ENCODE measurements at regions not wholly inside any gene's neighbourhood (a gene's known extent, or its start where the extent isn't known, plus 50 kb on each side); places are given as distances from the start of the nearest gene placed in this dataset.
"Not testable (repeated sequence)": the region's sequence is repeated elsewhere in the genome, so short reads cannot be mapped to it uniquely, and the experiment has no call there.

- Histone ChIP-seq H3K4me3 (no peak overlapping the region), H3K9ac (ENCODE audit: insufficient read length) (no peak overlapping the region), H3K9me3 (ENCODE audit: low read depth, low read length) (no peaks in the 10 kb centered on the region; the same call in 1 of the 2 replicates), H3K36me3 (ENCODE audit: insufficient read depth, low read length) (no peaks in the 10 kb centered on the region), H3K27ac (no peak overlapping the region)
- TF ChIP-seq EZH2 (IDR thresholded peaks at IDR 0.05) (no peak), POLR2AphosphoS5 (IDR thresholded peaks at IDR 0.05; ENCODE audit: borderline replicate concordance, low read depth, low read length) (no peak), FOXP2 (optimal IDR thresholded peaks at IDR 0.05; ENCODE audit: control extremely low read depth, extremely low read length, insufficient read depth) (no peak)
- DNase-seq (ENCODE audit: low read depth, low spot score) = no peak
Measured at GRCh38 chr1:61552630-61553305, 172.2 kb downstream of the TM2D1 start.

- H3K27ac ChIP-seq; DNase-seq (ENCODE audit: low read depth, low spot score); H3K9me3 ChIP-seq (ENCODE audit: low read depth, low read length); H3K9ac ChIP-seq (ENCODE audit: insufficient read length); H3K4me3 ChIP-seq; H3K36me3 ChIP-seq (ENCODE audit: insufficient read depth, low read length): not testable (repeated sequence)
Measured at GRCh38 chr1:61547302-61547701, 177.6 kb downstream of the TM2D1 start.

- H3K27ac ChIP-seq; H3K36me3 ChIP-seq (ENCODE audit: insufficient read depth, low read length); DNase-seq (ENCODE audit: low read depth, low spot score); H3K4me3 ChIP-seq; H3K9ac ChIP-seq (ENCODE audit: insufficient read length); H3K9me3 ChIP-seq (ENCODE audit: low read depth, low read length): not testable (repeated sequence)
Measured at GRCh38 chr1:61544870-61545269, 180.1 kb downstream of the TM2D1 start.

GRCh38 chr1:61543498-61543897 is 181.4 kb downstream of the TM2D1 start:
- not testable (repeated sequence) for H3K4me3 ChIP-seq; H3K9ac ChIP-seq (ENCODE audit: insufficient read length); DNase-seq (ENCODE audit: low read depth, low spot score); H3K27ac ChIP-seq; H3K9me3 ChIP-seq (ENCODE audit: low read depth, low read length); H3K36me3 ChIP-seq (ENCODE audit: insufficient read depth, low read length)

DNA sequence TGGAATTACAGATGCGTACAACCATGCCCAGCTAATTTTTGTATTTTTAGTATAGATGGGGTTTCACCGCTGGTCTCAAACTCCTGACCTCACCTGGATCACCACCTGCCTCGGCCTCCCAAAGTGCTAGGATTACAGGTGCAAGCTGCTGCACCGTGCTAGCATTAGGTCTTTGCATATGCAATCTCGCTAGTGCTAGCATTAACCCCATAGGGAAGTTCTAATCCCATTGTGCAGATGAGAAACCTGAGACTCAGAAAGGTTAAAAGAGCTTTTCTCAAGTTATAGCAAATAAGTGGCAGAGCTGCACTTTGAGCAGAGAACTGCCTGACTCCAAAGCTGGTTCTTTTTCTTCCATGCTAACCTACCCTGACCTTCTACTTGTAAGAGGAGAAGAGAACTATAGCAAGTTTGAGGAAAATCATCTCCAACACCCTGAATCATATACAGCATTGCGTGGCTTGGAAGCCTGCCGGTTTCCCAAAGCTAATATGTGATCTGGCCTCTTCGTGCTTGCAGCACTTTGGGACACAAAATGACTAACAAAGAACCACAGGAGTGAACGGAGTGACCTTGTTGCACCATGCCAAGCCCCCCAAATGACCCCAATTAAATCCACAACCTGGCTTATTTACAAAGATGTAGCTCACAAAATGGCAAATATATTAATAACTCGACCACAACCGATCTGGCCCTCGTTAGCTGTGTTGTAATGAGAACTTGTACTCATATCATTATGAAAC is 185.1 kb downstream of the TM2D1 start:
- DNase-seq (ENCODE audit: low read depth, low spot score) = no peak
- Histone ChIP-seq H3K9me3 (ENCODE audit: low read depth, low read length) (no peaks in the 10 kb centered on the region), H3K27ac (no peak overlapping the region), H3K9ac (ENCODE audit: insufficient read length) (no peak overlapping the region), H3K36me3 (ENCODE audit: insufficient read depth, low read length) (no peaks in the 10 kb centered on the region), H3K4me3 (no peak overlapping the region)
- no peak for TF ChIP-seq POLR2AphosphoS5 (IDR thresholded peaks at IDR 0.05; ENCODE audit: borderline replicate concordance, low read depth, low read length)
- TF ChIP-seq FOXP2 (optimal IDR thresholded peaks at IDR 0.05; ENCODE audit: control extremely low read depth, extremely low read length, insufficient read depth) = no peak
- no peak for TF ChIP-seq EZH2 (IDR thresholded peaks at IDR 0.05)

DNA sequence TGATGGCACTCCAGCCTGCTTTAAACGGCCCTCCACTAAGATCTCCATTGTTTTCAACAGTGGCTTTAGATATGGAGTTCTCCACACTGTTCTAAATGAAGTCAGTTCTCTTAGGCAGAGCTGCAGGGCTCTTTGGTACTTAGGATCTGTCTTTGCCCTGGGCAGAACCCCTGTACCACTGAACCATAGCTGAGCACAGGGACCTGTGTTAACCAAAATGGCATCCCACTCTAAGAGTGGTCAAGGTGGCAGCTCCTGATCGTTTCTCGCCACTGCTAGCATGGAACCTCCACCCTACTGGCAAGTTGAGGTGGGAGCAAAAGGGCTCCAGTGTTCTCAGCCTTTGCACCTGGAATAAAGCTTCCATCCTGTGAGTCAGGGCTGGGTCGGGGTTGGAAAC is 186.7 kb downstream of the TM2D1 start:
- Histone ChIP-seq H3K9ac (ENCODE audit: insufficient read length) (no peak overlapping the region), H3K9me3 (ENCODE audit: low read depth, low read length) (no peaks in the 10 kb centered on the region), H3K4me3 (no peak overlapping the region), H3K27ac (no peak overlapping the region), H3K36me3 (ENCODE audit: insufficient read depth, low read length) (no peaks in the 10 kb centered on the region)
- TF ChIP-seq FOXP2 (optimal IDR thresholded peaks at IDR 0.05; ENCODE audit: control extremely low read depth, extremely low read length, insufficient read depth) (no peak), POLR2AphosphoS5 (IDR thresholded peaks at IDR 0.05; ENCODE audit: borderline replicate concordance, low read depth, low read length) (no peak), EZH2 (IDR thresholded peaks at IDR 0.05) (no peak)
- DNase-seq (ENCODE audit: low read depth, low spot score) = no peak

DNA sequence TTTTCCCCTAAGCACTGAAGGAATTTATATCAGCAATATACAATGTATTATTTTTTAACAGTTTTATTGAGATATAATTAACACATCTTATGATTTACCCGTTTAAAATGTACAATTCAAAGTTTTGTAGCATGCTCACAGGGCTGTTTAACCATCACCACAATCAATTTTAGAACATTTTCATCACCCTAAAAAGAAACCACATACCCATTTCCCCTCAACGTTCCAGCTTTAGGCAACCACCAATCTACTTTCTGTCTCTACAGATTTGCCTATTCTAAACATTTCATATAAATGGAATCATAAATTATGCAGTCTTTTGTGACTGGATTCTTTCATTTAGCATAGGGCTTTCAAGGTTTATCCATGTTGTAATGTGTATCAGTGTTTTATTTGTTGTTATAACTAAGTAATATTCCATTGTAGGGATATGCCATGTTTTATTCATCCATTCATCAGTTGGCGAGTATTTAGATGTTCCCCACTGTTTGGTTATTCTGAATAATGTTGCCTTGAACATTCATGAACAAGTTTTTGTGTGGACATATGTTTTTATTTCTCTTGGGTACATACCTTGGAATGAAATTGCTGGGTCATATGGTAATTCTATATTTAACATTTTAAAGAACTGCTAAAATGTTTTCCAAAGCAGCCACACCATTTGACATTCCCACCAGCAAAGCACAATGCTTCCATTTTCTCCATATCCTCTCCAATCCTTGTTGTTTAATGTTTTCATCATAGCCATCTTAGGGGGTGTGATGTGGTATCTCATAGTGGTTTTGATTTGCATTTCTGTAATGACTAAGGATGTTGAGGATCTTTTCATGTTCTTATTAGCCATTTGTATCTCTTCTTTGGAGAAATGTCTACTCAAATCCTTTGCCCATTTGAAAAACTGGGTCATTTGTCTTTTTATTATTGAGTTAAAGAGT is 188.5 kb downstream of the TM2D1 start:
- no peak overlapping the region for H3K4me3 ChIP-seq
- no peak for DNase-seq (ENCODE audit: low read depth, low spot score)
- no peaks in the 10 kb centered on the region for H3K36me3 ChIP-seq (ENCODE audit: insufficient read depth, low read length)
- H3K27ac ChIP-seq = no peak overlapping the region
- no peaks in the 10 kb centered on the region for H3K9me3 ChIP-seq (ENCODE audit: low read depth, low read length)
- TF ChIP-seq POLR2AphosphoS5 (IDR thresholded peaks at IDR 0.05; ENCODE audit: borderline replicate concordance, low read depth, low read length) (no peak), FOXP2 (optimal IDR thresholded peaks at IDR 0.05; ENCODE audit: control extremely low read depth, extremely low read length, insufficient read depth) (no peak), EZH2 (IDR thresholded peaks at IDR 0.05) (no peak)
- H3K9ac ChIP-seq (ENCODE audit: insufficient read length) = no peak overlapping the region

- no peak overlapping the region for H3K4me3 ChIP-seq
- H3K9ac ChIP-seq (ENCODE audit: insufficient read length) = no peak overlapping the region
- no peaks in the 10 kb centered on the region for H3K36me3 ChIP-seq (ENCODE audit: insufficient read depth, low read length)
Measured at GRCh38 chr1:61534847-61535246, 190.1 kb downstream of the TM2D1 start.

More at GRCh38 chr1:61534847-61535246, 190.1 kb downstream of the TM2D1 start:
- Histone ChIP-seq H3K27ac (no peak overlapping the region), H3K9me3 (ENCODE audit: low read depth, low read length) (no peaks in the 10 kb centered on the region)
- TF ChIP-seq POLR2AphosphoS5 (IDR thresholded peaks at IDR 0.05; ENCODE audit: borderline replicate concordance, low read depth, low read length) (no peak), EZH2 (IDR thresholded peaks at IDR 0.05) (no peak), FOXP2 (optimal IDR thresholded peaks at IDR 0.05; ENCODE audit: control extremely low read depth, extremely low read length, insufficient read depth) (no peak)
- DNase-seq (ENCODE audit: low read depth, low spot score) = no peak

Data from SK-N-MC (cell line).